ENCODE measurements at regions not wholly inside any gene's neighbourhood (a gene's known extent, or its start where the extent isn't known, plus 50 kb on each side); places are given as distances from the start of the nearest gene placed in this dataset.

DNA sequence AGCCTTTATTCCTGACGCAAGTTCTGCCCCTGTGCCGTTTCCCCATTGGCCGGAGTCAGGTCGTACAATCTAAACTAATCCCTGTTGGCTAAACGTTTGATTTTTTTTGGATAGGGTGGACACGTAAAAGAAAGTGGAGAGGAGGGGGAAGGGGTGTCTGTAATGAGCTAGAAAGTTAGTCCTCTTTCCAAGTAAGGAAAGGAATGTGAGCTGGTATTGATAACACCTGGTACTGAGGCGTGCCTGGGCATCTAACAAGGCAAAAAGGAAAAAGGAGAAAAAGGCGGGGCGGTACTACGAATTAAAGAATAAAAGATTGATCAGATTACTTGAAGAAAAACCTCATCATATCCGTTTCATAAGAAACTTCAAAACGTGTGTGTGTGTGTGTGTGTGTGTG, 665.2 kb downstream of the ANXA1 start:
- no peaks in the 10 kb centered on the region for H4K20me1 ChIP-seq (ENCODE audit: control insufficient read depth, insufficient read depth, low read length, poor library complexity, severe bottlenecking)
- Mint-ChIP-seq H3K9me3 (ENCODE audit: insufficient read depth) (peaks cover 4% of the 10 kb centered on the region), H3K4me1 (no peaks in the 10 kb centered on the region), H3K4me3 (no peak overlapping the region), H3K27me3 (no peaks in the 10 kb centered on the region), H3K27ac (no peak overlapping the region)
- intact Hi-C loops (cut with micrococcal nuclease): no loop called here
- POLR2A ChIA-PET: no interaction called here
- no peaks in the 10 kb centered on the region for H3K27me3 ChIP-seq (replicated peaks in 1 of 4; ENCODE audit: control extremely low read depth in 1 of 4, control insufficient read depth in 3 of 4, insufficient read depth in 4 of 4, low read length in 3 of 4)
- H3K9me3 ChIP-seq (ENCODE audit: control extremely low read depth in 1 of 3, control insufficient read depth in 2 of 3, insufficient read depth in 1 of 3, low read length in 2 of 3): no peaks in the 10 kb centered on the region
- no peak overlapping the region for H3K4me3 ChIP-seq (ENCODE audit: control extremely low read depth in 1 of 5, extremely low read depth in 1 of 5, insufficient read depth in 1 of 5, low read depth in 2 of 5, low read length in 4 of 5)
- CTCF ChIA-PET: no interaction called here
- H2AFZ ChIP-seq (ENCODE audit: insufficient read depth, low read depth, low read length, poor library complexity, severe bottlenecking): no peak overlapping the region
- no peak overlapping the region for H3K27ac ChIP-seq (ENCODE audit: low read length in 2 of 2)
- no peak for ATAC-seq (ENCODE audit: low read depth)
- no peak for DNase-seq
- WGBS (ENCODE audit: insufficient coverage): 95% methylated on average over 4 of the region's 12 CpGs
- no peak overlapping the region for H3K4me2 ChIP-seq (replicated peaks; ENCODE audit: low read depth, low read length, poor library complexity, severe bottlenecking)
- H3K9ac ChIP-seq (ENCODE audit: low read length): no peak overlapping the region
- no peaks in the 10 kb centered on the region for H3K36me3 ChIP-seq (replicated peaks in 1 of 2; ENCODE audit: control extremely low read depth in 1 of 2, control insufficient read depth in 1 of 2, extremely low read depth in 1 of 2, insufficient read depth in 2 of 2, low read length in 1 of 2)
- H3K79me2 ChIP-seq (ENCODE audit: control insufficient read depth, insufficient read depth, low read length): no peaks in the 10 kb centered on the region
- H3K4me1 ChIP-seq (ENCODE audit: control insufficient read depth in 2 of 2, insufficient read depth in 2 of 2, low read length in 2 of 2): no peaks in the 10 kb centered on the region
- TF ChIP-seq, protein P1, sequence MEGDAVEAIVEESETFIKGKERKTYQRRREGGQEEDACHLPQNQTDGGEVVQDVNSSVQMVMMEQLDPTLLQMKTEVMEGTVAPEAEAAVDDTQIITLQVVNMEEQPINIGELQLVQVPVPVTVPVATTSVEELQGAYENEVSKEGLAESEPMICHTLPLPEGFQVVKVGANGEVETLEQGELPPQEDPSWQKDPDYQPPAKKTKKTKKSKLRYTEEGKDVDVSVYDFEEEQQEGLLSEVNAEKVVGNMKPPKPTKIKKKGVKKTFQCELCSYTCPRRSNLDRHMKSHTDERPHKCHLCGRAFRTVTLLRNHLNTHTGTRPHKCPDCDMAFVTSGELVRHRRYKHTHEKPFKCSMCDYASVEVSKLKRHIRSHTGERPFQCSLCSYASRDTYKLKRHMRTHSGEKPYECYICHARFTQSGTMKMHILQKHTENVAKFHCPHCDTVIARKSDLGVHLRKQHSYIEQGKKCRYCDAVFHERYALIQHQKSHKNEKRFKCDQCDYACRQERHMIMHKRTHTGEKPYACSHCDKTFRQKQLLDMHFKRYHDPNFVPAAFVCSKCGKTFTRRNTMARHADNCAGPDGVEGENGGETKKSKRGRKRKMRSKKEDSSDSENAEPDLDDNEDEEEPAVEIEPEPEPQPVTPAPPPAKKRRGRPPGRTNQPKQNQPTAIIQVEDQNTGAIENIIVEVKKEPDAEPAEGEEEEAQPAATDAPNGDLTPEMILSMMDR (IDR thresholded peaks at IDR 0.05): no peak
- no peak for TF ChIP-seq EZH2 (IDR thresholded peaks at IDR 0.05; ENCODE audit: borderline replicate concordance, insufficient read depth, low read depth, low read length, poor library complexity, severe bottlenecking)

DNA sequence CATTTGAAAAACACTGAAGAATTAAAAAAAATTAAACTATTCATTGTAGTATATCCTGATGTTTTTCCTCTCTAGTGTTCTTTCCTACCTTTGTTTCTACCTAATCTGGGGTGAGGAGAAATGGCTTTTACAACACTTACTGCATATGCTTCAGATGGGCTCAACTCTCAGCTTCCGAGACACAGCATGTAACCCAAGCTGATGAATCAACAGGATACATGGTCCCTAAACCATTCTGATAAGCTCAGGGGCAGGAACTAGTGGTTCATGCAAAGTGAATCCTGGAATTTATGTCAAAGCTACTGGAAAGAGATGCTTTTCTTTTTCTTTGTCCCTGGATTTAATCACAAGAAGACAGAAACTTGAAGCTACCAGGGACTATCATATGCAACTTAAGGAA, 672.5 kb upstream of the RORB start:
- ChIA-PET POLR2A (no interaction called here), CTCF (no interaction called here)
- DNase-seq: no peak
- no peak overlapping the region for H3K4me2 ChIP-seq (replicated peaks; ENCODE audit: low read depth, low read length, poor library complexity, severe bottlenecking)
- Mint-ChIP-seq H3K9me3 (ENCODE audit: insufficient read depth) (no peaks in the 10 kb centered on the region), H3K4me3 (no peak overlapping the region), H3K27ac (no peak overlapping the region), H3K27me3 (no peaks in the 10 kb centered on the region), H3K4me1 (no peaks in the 10 kb centered on the region)
- H3K27ac ChIP-seq (ENCODE audit: low read length in 2 of 2): no peak overlapping the region
- no peak for ATAC-seq (ENCODE audit: low read depth)
- WGBS (ENCODE audit: insufficient coverage): no CpG with 5 or more reads among the region's 1 CpG
- TF ChIP-seq EZH2 (IDR thresholded peaks at IDR 0.05; ENCODE audit: borderline replicate concordance, insufficient read depth, low read depth, low read length, poor library complexity, severe bottlenecking): no peak
- TF ChIP-seq, protein P1 (IDR thresholded peaks at IDR 0.05): no peak
- H3K9me3 ChIP-seq (ENCODE audit: control extremely low read depth in 1 of 3, control insufficient read depth in 2 of 3, insufficient read depth in 1 of 3, low read length in 2 of 3): no peaks in the 10 kb centered on the region
- intact Hi-C loops (cut with micrococcal nuclease): no loop called here
- no peak overlapping the region for H3K9ac ChIP-seq (ENCODE audit: low read length)
- no peaks in the 10 kb centered on the region for H3K79me2 ChIP-seq (ENCODE audit: control insufficient read depth, insufficient read depth, low read length)
- no peaks in the 10 kb centered on the region for H3K4me1 ChIP-seq (ENCODE audit: control insufficient read depth in 2 of 2, insufficient read depth in 2 of 2, low read length in 2 of 2)
- no peaks in the 10 kb centered on the region for H3K27me3 ChIP-seq (replicated peaks in 1 of 4; ENCODE audit: control extremely low read depth in 1 of 4, control insufficient read depth in 3 of 4, insufficient read depth in 4 of 4, low read length in 3 of 4)
- no peaks in the 10 kb centered on the region for H4K20me1 ChIP-seq (ENCODE audit: control insufficient read depth, insufficient read depth, low read length, poor library complexity, severe bottlenecking)
- no peak overlapping the region for H3K4me3 ChIP-seq (ENCODE audit: control extremely low read depth in 1 of 5, extremely low read depth in 1 of 5, insufficient read depth in 1 of 5, low read depth in 2 of 5, low read length in 4 of 5)
- H3K36me3 ChIP-seq (replicated peaks in 1 of 2; ENCODE audit: control extremely low read depth in 1 of 2, control insufficient read depth in 1 of 2, extremely low read depth in 1 of 2, insufficient read depth in 2 of 2, low read length in 1 of 2): no peaks in the 10 kb centered on the region
- no peak overlapping the region for H2AFZ ChIP-seq (ENCODE audit: insufficient read depth, low read depth, low read length, poor library complexity, severe bottlenecking)
